Caki2 (cell line): ENCODE measurements at regions not wholly inside any gene's neighbourhood (a gene's known extent, or its start where the extent isn't known, plus 50 kb on each side); places are given as distances from the start of the nearest gene placed in this dataset.
A peak's percentile ranks its signal among the peaks of the same experiment; 100 is the strongest.
"Not testable (repeated sequence)": the region's sequence is repeated elsewhere in the genome, so short reads cannot be mapped to it uniquely, and the experiment has no call there.

Experiments
- DNase-seq: peaks from one replicate; pipeline ENCODE4 v3.0.0-alpha.2; 2015; ENCODE audit warnings: low read depth
- in situ Hi-C: cut with HindIII; loops from 2 replicates; pipeline ENCODE4 v1.10.0; 2016; ENCODE audit warnings: low sequenced_read_pairs, low pct_unique_long_range_greater_than_20kb, mixed read lengths

DNA sequence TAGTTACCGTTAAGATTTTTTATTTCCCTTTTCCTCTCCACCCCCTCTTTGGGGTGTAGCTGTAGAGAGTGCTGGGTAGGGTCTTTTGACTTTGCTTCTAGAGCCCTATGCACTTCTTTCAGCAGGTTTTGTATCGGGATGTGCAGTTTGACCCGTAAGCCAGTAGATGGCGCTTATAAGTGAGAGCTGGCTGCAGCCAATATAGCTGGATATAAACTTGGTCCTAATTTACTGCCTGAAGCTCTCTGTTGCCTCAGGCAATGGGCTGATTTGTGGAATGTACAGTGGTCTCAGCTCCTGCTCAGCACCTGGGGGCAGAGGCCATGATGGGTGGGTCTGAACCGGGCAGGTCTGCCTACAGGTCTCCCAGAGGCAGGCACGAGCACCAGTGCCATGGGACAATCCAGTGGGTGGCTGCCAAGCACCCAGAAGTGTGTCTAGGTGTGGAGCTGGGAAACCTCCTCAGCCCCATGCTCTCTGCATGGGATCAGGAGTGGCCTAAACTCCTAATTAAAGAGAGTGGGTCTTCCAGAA, 146.5 kb downstream of the SPANXN1 start:
- no peak for DNase-seq
- in situ Hi-C loops, result no loop called here

DNA sequence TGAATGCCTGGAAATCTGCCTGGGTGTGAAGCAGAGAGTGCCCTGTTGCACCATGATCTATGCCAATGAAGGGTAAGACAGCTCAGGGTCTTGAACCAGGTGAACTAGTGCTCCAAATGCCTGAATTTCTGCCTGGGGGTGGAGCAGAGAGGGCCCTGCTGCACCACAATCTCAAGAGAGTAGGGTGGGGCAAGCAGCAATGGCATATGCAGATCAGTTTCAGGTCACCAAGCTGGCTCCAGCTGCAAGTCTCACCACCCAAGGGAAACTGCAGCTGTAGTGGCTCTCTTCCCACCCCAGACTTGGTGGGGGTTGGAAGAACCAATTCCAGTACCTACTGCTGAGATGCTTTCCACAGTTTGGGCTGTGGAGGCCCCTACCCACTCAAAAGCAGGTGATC, 147.0 kb downstream of the SPANXN1 start:
- in situ Hi-C loops, result no loop called here
- no peak for DNase-seq

GRCh38 chrX:145396612-145397011, 149.3 kb downstream of the SPANXN1 start:
- in situ Hi-C loops, result no loop called here
- DNase-seq, result no peak

DNA sequence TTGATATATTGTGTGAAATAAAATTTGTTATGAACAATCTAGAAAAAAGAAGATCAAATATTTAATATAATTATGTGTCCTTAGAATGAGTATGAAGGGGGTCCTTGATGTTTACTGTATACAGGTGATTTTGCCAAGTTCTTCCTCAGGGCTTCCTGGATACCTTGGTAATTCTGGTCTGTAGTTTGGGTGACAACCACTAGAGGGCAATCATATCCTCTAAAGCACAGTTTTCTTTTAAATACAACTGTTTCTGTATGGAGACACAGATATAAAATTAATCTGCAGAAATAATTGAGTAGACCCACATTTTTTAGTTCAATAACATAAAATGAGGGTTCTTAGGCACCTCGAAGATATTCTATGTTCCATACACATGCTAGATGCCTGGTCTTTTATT, 157.7 kb downstream of the SPANXN1 start:
- in situ Hi-C loops, result no loop called here
- no peak for DNase-seq

- DNase-seq, result no peak
- in situ Hi-C loops, result no loop called here
These were observed 163.3 kb downstream of the SPANXN1 start for GRCh38 chrX:145410622-145411021.

GRCh38 chrX:145436211-145436610, 188.9 kb downstream of the SPANXN1 start:
- in situ Hi-C loops, DNase-seq: not testable (repeated sequence)

DNA sequence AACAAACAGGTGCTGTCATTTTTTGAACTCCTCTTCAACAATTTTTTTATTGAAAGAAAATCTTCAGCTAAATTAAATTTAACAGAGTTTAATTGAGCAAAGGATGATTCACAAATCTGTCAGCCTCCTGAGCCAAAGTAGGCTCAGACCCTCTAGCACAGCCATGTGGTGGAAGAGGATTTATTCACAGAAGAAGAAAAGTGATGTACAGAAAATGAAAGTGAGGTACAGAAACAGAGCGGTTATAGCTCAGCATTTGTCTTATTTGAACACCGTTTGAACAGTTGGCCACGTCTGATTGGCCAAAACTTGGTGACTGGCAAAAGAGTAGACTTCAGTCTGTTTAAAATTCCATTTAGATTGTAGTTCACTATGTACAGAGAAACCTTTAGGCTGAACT, 217.3 kb downstream of the SPANXN1 start:
- in situ Hi-C loops, result no loop called here
- no peak for DNase-seq

- DNase-seq, result no peak
- in situ Hi-C loops, result no loop called here
These were observed 228.4 kb downstream of the SPANXN1 start for GRCh38 chrX:145475725-145476124.

- in situ Hi-C loops, result no loop called here
These were observed 237.4 kb downstream of the SPANXN1 start for GRCh38 chrX:145484740-145485139.

GRCh38 chrX:145502670-145503069, 255.4 kb downstream of the SPANXN1 start:
- DNase-seq, result no peak
- in situ Hi-C loops, result no loop called here

More at GRCh38 chrX:145484740-145485139, 237.4 kb downstream of the SPANXN1 start:
- no peak for DNase-seq

- in situ Hi-C loops, result no loop called here
- DNase-seq, result peak; percentile 1
These were observed 258.9 kb downstream of the SPANXN1 start for GRCh38 chrX:145506214-145506613.

GRCh38 chrX:145524931-145525330, 277.6 kb downstream of the SPANXN1 start:
- DNase-seq, result no peak
- in situ Hi-C loops, result no loop called here

- DNase-seq, result no peak
- in situ Hi-C loops, result no loop called here
These were observed 285.0 kb downstream of the SPANXN1 start for GRCh38 chrX:145532176-145532780.

- in situ Hi-C loops, result no loop called here
These were observed 284.1 kb upstream of the SLITRK2 start for GRCh38 chrX:145533534-145533933.

GRCh38 chrX:145549496-145549895, 268.1 kb upstream of the SLITRK2 start:
- in situ Hi-C loops, result no loop called here
- DNase-seq, result no peak

More at GRCh38 chrX:145533534-145533933, 284.1 kb upstream of the SLITRK2 start:
- DNase-seq, result no peak

GRCh38 chrX:145552643-145553042, 265.0 kb upstream of the SLITRK2 start:
- no peak for DNase-seq
- in situ Hi-C loops, result no loop called here

GRCh38 chrX:145553702-145554101, 263.9 kb upstream of the SLITRK2 start:
- in situ Hi-C loops, result no loop called here
- DNase-seq, result no peak

DNA sequence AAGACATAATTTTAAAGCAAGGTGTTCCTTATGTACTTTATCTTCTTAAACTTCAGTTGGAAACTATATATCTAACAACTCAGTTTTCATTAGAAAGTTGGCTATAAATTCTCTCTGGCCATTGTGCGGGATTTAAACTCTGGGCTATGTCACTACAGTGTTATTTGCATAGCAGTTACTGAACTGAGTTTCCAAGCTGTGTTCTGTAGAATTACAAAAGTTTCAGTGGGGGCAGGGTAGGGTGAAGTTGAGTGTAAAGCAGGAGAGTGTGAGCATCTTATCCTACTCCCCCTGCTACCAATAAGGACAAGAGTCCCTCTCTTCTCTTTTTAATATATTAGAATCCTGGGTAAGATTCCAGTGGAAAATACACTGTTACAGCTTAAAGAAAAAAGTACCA, 254.5 kb upstream of the SLITRK2 start:
- in situ Hi-C loops, result no loop called here
- no peak for DNase-seq

DNA sequence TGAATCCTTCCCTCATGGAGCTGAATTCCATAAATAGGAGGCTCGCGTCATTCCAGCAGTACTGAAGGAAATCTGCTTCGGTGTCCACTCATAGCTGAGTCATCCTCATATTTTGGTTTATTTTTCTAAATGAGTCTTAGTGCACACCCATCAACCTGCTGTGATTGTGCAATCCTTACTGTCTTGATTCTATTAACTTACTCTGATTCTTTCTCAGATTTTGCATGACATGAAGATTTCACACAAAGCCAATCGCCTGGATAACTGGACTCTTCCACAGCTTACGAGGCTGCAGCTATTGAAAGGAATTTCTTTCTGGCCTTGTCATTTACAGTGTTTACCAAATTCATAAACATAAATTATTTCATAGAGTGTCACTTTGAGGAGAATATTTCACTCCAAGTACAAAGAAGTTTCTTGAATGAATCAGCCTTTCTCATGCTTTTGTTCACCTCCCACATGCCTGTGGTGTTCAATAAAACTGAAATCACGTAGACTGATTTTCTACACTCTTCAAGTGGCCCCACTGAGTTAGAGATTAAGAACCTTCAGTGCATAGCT, 207.6 kb upstream of the SLITRK2 start:
- DNase-seq, result peak; percentile 72
- in situ Hi-C loops, result no loop called here

- in situ Hi-C loops, result no loop called here
- DNase-seq, result no peak
These were observed 203.7 kb upstream of the SLITRK2 start for GRCh38 chrX:145613894-145614293.
